HL-60 (cell line): ENCODE measurements at regions not wholly inside any gene's neighbourhood (a gene's known extent, or its start where the extent isn't known, plus 50 kb on each side); places are given as distances from the start of the nearest gene placed in this dataset.

Source experiments
- DNase-seq, 2 experiments: peaks; one replicate each; pipeline ENCODE4 v3.0.0-alpha.2; 2010 to 2020; ENCODE audit warnings: low read depth in 1 of 2, low spot score in 1 of 2
- H3K27ac ChIP-seq: fragments of 250-450 bp; sonication (Bioruptor Pico); replicated peaks from 2 replicates; pipeline ENCODE4 v1.5.1; 2020; ENCODE audit warnings: mild to moderate bottlenecking, moderate library complexity
- H3K27me3 ChIP-seq: fragments of 250-450 bp; sonication (Bioruptor Pico); 2 replicates; pipeline ENCODE4 v1.5.1; 2021; ENCODE audit warnings: mild to moderate bottlenecking, moderate library complexity; ENCODE audit not compliant: insufficient read depth, poor library complexity, severe bottlenecking
- H3K4me3 ChIP-seq: replicated peaks from 2 replicates; pipeline ENCODE4 v1.5.1; 2011; ENCODE audit warnings: mild to moderate bottlenecking, control low read depth, low read length; ENCODE audit not compliant: insufficient read depth
- GABPA ChIP-seq: IDR thresholded peaks from 2 replicates; pipeline ENCODE4 v1.6.1; 2012; ENCODE audit warnings: low read depth
- POLR2AphosphoS5 ChIP-seq: IDR thresholded peaks from 2 replicates; pipeline ENCODE4 v1.6.1; 2012; ENCODE audit warnings: low read depth
- SPI1 ChIP-seq: IDR thresholded peaks from 2 replicates; pipeline ENCODE4 v1.6.1; 2012; ENCODE audit warnings: low read depth, mild to moderate bottlenecking, borderline replicate concordance
- TF ChIP-seq, protein P1 (sequence below): IDR thresholded peaks from one replicate; pipeline ENCODE4 v1.5.1; 2011; ENCODE audit warnings: low read length, control low read depth, inconsistent platforms; ENCODE audit not compliant: insufficient read depth
- TF ChIP-seq, protein P2 (sequence below): IDR thresholded peaks from 2 replicates; pipeline ENCODE4 v1.6.1; 2012; ENCODE audit warnings: low read depth; ENCODE audit not compliant: insufficient replicate concordance

GRCh38 chr10:117778241-117778640 is 235.7 kb downstream of the EMX2 start:
- Histone ChIP-seq H3K27ac (no peak overlapping the region), H3K27me3 (peaks cover 6% of the 10 kb centered on the region), H3K4me3 (no peak overlapping the region)
- TF ChIP-seq GABPA, result no peak
- no peak for TF ChIP-seq POLR2AphosphoS5
- TF ChIP-seq, protein P1, sequence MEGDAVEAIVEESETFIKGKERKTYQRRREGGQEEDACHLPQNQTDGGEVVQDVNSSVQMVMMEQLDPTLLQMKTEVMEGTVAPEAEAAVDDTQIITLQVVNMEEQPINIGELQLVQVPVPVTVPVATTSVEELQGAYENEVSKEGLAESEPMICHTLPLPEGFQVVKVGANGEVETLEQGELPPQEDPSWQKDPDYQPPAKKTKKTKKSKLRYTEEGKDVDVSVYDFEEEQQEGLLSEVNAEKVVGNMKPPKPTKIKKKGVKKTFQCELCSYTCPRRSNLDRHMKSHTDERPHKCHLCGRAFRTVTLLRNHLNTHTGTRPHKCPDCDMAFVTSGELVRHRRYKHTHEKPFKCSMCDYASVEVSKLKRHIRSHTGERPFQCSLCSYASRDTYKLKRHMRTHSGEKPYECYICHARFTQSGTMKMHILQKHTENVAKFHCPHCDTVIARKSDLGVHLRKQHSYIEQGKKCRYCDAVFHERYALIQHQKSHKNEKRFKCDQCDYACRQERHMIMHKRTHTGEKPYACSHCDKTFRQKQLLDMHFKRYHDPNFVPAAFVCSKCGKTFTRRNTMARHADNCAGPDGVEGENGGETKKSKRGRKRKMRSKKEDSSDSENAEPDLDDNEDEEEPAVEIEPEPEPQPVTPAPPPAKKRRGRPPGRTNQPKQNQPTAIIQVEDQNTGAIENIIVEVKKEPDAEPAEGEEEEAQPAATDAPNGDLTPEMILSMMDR, result no peak
- no peak for TF ChIP-seq SPI1
- TF ChIP-seq, protein P2, sequence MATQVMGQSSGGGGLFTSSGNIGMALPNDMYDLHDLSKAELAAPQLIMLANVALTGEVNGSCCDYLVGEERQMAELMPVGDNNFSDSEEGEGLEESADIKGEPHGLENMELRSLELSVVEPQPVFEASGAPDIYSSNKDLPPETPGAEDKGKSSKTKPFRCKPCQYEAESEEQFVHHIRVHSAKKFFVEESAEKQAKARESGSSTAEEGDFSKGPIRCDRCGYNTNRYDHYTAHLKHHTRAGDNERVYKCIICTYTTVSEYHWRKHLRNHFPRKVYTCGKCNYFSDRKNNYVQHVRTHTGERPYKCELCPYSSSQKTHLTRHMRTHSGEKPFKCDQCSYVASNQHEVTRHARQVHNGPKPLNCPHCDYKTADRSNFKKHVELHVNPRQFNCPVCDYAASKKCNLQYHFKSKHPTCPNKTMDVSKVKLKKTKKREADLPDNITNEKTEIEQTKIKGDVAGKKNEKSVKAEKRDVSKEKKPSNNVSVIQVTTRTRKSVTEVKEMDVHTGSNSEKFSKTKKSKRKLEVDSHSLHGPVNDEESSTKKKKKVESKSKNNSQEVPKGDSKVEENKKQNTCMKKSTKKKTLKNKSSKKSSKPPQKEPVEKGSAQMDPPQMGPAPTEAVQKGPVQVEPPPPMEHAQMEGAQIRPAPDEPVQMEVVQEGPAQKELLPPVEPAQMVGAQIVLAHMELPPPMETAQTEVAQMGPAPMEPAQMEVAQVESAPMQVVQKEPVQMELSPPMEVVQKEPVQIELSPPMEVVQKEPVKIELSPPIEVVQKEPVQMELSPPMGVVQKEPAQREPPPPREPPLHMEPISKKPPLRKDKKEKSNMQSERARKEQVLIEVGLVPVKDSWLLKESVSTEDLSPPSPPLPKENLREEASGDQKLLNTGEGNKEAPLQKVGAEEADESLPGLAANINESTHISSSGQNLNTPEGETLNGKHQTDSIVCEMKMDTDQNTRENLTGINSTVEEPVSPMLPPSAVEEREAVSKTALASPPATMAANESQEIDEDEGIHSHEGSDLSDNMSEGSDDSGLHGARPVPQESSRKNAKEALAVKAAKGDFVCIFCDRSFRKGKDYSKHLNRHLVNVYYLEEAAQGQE, result no peak
- DNase-seq, result no peak

DNA sequence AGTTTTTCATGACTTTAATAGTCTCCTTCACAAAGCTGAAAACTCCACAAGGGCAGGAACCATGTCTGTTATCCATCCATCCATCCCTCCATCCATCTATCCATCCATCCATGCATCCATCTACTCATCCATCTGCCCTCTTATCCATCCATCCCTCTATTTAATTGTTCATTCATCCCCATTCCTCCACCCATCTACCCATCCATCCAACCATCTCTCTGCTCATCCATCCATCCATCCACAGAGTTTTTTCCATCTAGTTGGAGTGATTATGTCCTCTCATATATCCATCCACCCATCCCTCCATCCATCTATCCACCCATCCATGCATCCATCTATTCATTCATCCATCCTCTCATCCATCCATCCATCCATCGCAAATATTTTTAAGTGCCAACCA is 237.9 kb downstream of the EMX2 start:
- Histone ChIP-seq H3K27ac (no peak overlapping the region), H3K4me3 (no peak overlapping the region), H3K27me3 (peaks cover 3% of the 10 kb centered on the region)
- no peak for TF ChIP-seq POLR2AphosphoS5
- no peak for TF ChIP-seq GABPA
- TF ChIP-seq, protein P1, result no peak
- TF ChIP-seq SPI1, result no peak
- TF ChIP-seq, protein P2, result no peak
- DNase-seq, result no peak

DNA sequence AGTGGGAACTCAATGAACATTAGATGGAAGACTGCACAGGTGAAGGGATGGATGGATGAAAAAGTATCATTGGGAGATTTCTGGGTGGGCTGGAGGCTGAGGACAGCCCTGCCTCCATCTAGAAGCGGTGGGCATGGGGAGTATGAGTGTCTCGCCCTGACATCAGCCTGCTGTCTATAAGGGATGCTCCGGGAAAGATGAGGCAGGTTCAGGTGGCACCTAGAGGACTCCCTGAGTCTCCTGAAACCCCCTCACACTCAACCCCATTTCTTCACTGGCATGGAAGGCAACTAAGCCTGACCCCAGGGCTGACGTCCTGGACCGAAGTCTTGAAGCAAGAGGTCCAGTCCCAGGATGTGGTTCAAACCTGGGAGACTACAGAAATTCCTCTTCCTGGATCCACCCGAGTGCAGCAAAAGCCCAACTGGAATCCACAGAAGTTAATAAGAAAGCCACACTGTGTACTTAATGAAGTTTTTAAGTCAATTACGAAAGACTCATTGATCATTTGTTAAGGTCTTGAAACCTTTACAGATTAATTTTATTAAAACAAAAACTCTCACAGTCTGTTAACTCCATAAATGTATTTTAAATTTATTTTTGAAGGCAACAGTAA is 238.8 kb downstream of the EMX2 start:
- Histone ChIP-seq H3K27ac (no peak overlapping the region), H3K4me3 (no peak overlapping the region), H3K27me3 (peaks cover 3% of the 10 kb centered on the region)
- TF ChIP-seq POLR2AphosphoS5 (no peak), GABPA (no peak), SPI1 (no peak)
- TF ChIP-seq, protein P2, result no peak
- TF ChIP-seq, protein P1, result no peak
- DNase-seq, result no peak
